ENCODE measurements at regions not wholly inside any gene's neighbourhood (a gene's known extent, or its start where the extent isn't known, plus 50 kb on each side); places are given as distances from the start of the nearest gene placed in this dataset.

DNA sequence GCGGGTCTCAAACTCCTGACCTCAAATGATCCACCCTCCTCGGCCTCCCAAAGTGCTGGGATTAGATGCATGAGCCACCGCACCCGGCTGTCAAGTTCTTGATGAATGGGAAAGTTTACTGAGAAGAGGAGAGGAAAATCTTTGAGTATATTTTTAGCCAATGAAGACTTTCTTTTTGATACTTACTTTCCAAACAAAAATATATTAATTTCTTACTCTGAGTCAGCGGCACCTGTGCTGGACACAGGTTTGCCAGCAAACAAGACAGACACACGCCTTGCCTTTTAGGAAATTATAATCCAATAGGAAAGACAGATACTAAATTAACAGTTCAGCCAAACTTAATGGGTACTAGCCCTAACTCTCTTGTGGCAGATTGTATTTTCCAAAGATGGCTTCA is 166.6 kb downstream of the SHQ1 start:
- Histone ChIP-seq H3K36me3 (ENCODE audit: insufficient read depth, low read length) (no peaks in the 10 kb centered on the region), H3K4me3 (ENCODE audit: low read length in 2 of 2) (no peak overlapping the region), H3K4me1 (ENCODE audit: insufficient read depth, low read length) (no peaks in the 10 kb centered on the region), H3K27me3 (ENCODE audit: insufficient read depth, low read length) (no peaks in the 10 kb centered on the region), H3K27ac (ENCODE audit: low read depth, low read length) (no peak overlapping the region), H3K9me3 (ENCODE audit: control insufficient read depth in 1 of 2, low read length in 2 of 2) (no peaks in the 10 kb centered on the region)
- no peak overlapping the region for H3K4me3 Mint-ChIP-seq
- H3K27me3 Mint-ChIP-seq = peaks cover 2 to 7% of the 10 kb centered on the region in 2 donors
- peaks cover 0 to 1% (median 0%) of the 10 kb centered on the region in 8 donors for H3K9me3 Mint-ChIP-seq
- ChIA-PET POLR2A (ENCODE audit: partially characterized antibody) (no interaction called here), CTCF (ENCODE audit: partially characterized antibody) (no interaction called here)
- DNase-seq = no peak
- intact Hi-C loops (cut with micrococcal nuclease) = no loop called here
- H3K4me1 Mint-ChIP-seq = peaks cover 0 to 4% (median 2%) of the 10 kb centered on the region in 4 donors
- no peak overlapping the region for H3K27ac Mint-ChIP-seq
- H3K36me3 Mint-ChIP-seq = no peaks in the 10 kb centered on the region

DNA sequence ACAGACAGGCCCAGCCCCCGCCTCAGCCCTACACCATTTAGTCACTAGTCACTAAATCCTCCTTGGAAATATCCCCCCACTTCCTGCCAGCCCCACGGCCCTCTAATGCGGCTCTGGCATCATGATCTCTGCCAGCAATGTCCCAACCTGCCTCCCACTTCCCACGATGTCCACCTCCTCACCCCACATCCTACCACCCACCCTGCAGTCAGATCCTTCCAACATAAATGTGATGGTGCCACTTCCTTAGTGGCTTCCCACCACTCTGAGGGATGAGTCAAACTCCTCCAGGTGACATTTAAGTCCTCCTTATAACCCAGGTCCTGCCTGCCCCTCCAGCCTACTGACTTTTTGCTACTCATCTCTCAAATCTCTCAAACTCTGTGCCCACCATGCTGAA is 167.5 kb downstream of the SHQ1 start:
- Mint-ChIP-seq H3K27me3 (peaks cover 2 to 7% of the 10 kb centered on the region in 2 donors), H3K4me3 (no peak overlapping the region), H3K27ac (peak overlapping the region in 1 of 7 donors; percentile 53), H3K4me1 (peaks cover 0 to 4% (median 2%) of the 10 kb centered on the region in 4 donors), H3K36me3 (no peaks in the 10 kb centered on the region), H3K9me3 (peaks cover 0 to 1% (median 0%) of the 10 kb centered on the region in 8 donors)
- no peak overlapping the region for H3K4me3 ChIP-seq (ENCODE audit: low read length in 2 of 2)
- no peaks in the 10 kb centered on the region for H3K27me3 ChIP-seq (ENCODE audit: insufficient read depth, low read length)
- intact Hi-C loops (cut with micrococcal nuclease) = no loop called here
- no peak overlapping the region for H3K27ac ChIP-seq (ENCODE audit: low read depth, low read length)
- ChIA-PET POLR2A (ENCODE audit: partially characterized antibody) (no interaction called here), CTCF (ENCODE audit: partially characterized antibody) (interaction anchor here (0.9 kb wide), 1 partner anchor 15 kb away, joined by 4 read pairs; no protein-coding TSS in a partner anchor)
- no peaks in the 10 kb centered on the region for H3K9me3 ChIP-seq (ENCODE audit: control insufficient read depth in 1 of 2, low read length in 2 of 2)
- no peaks in the 10 kb centered on the region for H3K4me1 ChIP-seq (ENCODE audit: insufficient read depth, low read length)
- no peak for DNase-seq
- H3K36me3 ChIP-seq (ENCODE audit: insufficient read depth, low read length) = no peaks in the 10 kb centered on the region

DNA sequence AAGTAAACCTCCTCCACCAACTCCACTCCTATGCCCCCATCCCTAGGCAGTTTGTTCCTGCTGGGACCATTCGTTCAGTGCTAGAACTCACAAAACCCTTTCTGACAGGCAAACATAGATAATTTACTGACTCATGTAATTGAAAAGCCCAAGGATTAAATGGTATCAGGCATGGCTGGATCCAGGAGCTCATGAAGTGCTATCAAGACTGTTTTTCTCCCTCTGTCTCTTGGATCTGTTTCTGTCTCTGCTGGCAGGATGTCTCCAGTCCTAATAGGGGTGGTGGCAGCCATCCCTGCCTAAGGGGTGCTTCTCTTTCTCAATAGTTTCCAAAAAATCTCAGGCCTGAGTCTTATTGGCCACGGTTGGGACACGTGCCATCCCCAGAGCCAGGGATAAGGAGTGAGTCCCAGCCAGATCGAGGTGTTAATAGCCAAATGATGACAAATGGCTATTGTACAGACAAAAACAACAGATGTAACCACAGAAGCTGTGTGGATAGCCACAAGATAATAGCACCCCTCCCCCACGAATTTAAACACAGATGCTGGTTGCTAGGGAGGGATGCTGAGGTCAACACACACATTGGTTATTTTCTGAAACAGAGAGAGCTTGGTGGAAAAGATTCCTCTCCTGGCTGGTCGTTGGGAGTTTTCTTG is 168.6 kb downstream of the SHQ1 start:
- ChIA-PET POLR2A (ENCODE audit: partially characterized antibody) (no interaction called here), CTCF (ENCODE audit: partially characterized antibody) (interaction anchor here (1.4 kb wide), 1 partner anchor 14 kb away, joined by 5 read pairs; no protein-coding TSS in a partner anchor)
- H3K27me3 Mint-ChIP-seq = peaks cover 2 to 7% of the 10 kb centered on the region in 2 donors
- peaks cover 0 to 4% (median 2%) of the 10 kb centered on the region in 4 donors for H3K4me1 Mint-ChIP-seq
- Histone ChIP-seq H3K36me3 (ENCODE audit: insufficient read depth, low read length) (no peaks in the 10 kb centered on the region), H3K9me3 (ENCODE audit: control insufficient read depth in 1 of 2, low read length in 2 of 2) (no peaks in the 10 kb centered on the region), H3K4me3 (ENCODE audit: low read length in 2 of 2) (no peak overlapping the region), H3K27ac (ENCODE audit: low read depth, low read length) (no peak overlapping the region), H3K4me1 (ENCODE audit: insufficient read depth, low read length) (no peaks in the 10 kb centered on the region), H3K27me3 (ENCODE audit: insufficient read depth, low read length) (no peaks in the 10 kb centered on the region)
- no peak overlapping the region for H3K27ac Mint-ChIP-seq
- H3K9me3 Mint-ChIP-seq = peaks cover 0 to 3% (median 0%) of the 10 kb centered on the region in 8 donors
- no peak overlapping the region for H3K4me3 Mint-ChIP-seq
- H3K36me3 Mint-ChIP-seq = no peaks in the 10 kb centered on the region
- intact Hi-C loops (cut with micrococcal nuclease) = no loop called here
- DNase-seq = no peak

DNA sequence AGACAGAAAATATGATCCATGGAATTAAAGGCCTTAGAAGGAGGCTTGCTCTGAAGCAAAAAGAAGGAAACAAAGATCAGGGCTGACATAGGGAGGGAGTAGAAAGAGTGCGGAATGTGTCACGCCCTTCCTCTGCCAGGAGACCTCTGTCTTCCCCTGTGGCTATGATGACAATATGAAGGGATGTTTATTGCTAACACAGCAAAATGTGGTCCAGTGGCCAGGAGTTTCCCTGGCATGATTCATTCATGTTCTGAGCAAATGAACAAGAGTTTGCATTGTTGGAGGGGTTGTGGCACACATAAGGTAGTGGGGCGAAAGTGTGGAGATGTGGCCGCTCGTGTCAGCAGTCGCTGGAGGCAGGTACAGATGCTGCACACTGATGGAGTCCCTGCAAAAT is 169.4 kb downstream of the SHQ1 start:
- CTCF ChIA-PET (ENCODE audit: partially characterized antibody) = interaction anchor here (1.4 kb wide), 1 partner anchor 13 kb away, joined by 5 read pairs; no protein-coding TSS in a partner anchor
- Mint-ChIP-seq H3K27me3 (peaks cover 2 to 7% of the 10 kb centered on the region in 2 donors), H3K9me3 (peaks cover 0 to 3% (median 0%) of the 10 kb centered on the region in 8 donors), H3K27ac (no peak overlapping the region), H3K36me3 (no peaks in the 10 kb centered on the region), H3K4me3 (no peak overlapping the region), H3K4me1 (peaks cover 0 to 4% (median 2%) of the 10 kb centered on the region in 4 donors)
- intact Hi-C loops (cut with micrococcal nuclease) = no loop called here
- H3K27me3 ChIP-seq (ENCODE audit: insufficient read depth, low read length) = no peaks in the 10 kb centered on the region
- H3K4me1 ChIP-seq (ENCODE audit: insufficient read depth, low read length) = no peaks in the 10 kb centered on the region
- DNase-seq = no peak
- no peak overlapping the region for H3K27ac ChIP-seq (ENCODE audit: low read depth, low read length)
- POLR2A ChIA-PET (ENCODE audit: partially characterized antibody) = no interaction called here
- no peaks in the 10 kb centered on the region for H3K36me3 ChIP-seq (ENCODE audit: insufficient read depth, low read length)
- H3K4me3 ChIP-seq (ENCODE audit: low read length in 2 of 2) = no peak overlapping the region
- H3K9me3 ChIP-seq (ENCODE audit: control insufficient read depth in 1 of 2, low read length in 2 of 2) = no peaks in the 10 kb centered on the region

DNA sequence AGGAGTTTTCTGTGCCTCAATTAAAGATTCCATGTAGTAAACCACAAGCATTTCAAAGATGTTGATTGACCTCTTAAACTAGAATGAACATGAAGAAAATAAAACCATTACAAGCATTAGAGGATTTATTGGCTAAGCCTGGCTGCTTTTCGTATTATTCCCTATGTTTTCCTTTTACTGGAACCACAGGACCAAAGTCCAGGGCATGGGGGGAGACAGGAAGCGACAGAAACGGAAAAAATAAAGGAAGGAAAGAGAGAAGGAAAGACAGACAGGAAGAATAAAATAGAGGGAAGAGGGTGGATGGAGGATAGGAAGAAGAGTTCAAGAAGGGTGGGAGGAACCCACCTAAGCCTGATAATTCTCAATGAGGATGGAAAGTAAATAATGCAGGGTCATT is 169.9 kb downstream of the SHQ1 start:
- H3K9me3 Mint-ChIP-seq = peaks cover 0 to 3% (median 0%) of the 10 kb centered on the region in 8 donors
- CTCF ChIA-PET (ENCODE audit: partially characterized antibody) = interaction anchor here (1.2 kb wide), 1 partner anchor 12 kb away, joined by 3 read pairs; no protein-coding TSS in a partner anchor
- peaks cover 0 to 4% (median 2%) of the 10 kb centered on the region in 4 donors for H3K4me1 Mint-ChIP-seq
- no peak overlapping the region for H3K4me3 Mint-ChIP-seq
- H3K27me3 Mint-ChIP-seq = peaks cover 2 to 7% of the 10 kb centered on the region in 2 donors
- H3K27ac ChIP-seq (ENCODE audit: low read depth, low read length) = no peak overlapping the region
- H3K9me3 ChIP-seq (ENCODE audit: control insufficient read depth in 1 of 2, low read length in 2 of 2) = no peaks in the 10 kb centered on the region
- intact Hi-C loops (cut with micrococcal nuclease) = no loop called here
- H3K27me3 ChIP-seq (ENCODE audit: insufficient read depth, low read length) = no peaks in the 10 kb centered on the region
- H3K4me1 ChIP-seq (ENCODE audit: insufficient read depth, low read length) = no peaks in the 10 kb centered on the region
- no peaks in the 10 kb centered on the region for H3K36me3 Mint-ChIP-seq
- H3K27ac Mint-ChIP-seq = no peak overlapping the region
- no peak for DNase-seq
- H3K36me3 ChIP-seq (ENCODE audit: insufficient read depth, low read length) = no peaks in the 10 kb centered on the region
- H3K4me3 ChIP-seq (ENCODE audit: low read length in 2 of 2) = no peak overlapping the region
- POLR2A ChIA-PET (ENCODE audit: partially characterized antibody) = no interaction called here

DNA sequence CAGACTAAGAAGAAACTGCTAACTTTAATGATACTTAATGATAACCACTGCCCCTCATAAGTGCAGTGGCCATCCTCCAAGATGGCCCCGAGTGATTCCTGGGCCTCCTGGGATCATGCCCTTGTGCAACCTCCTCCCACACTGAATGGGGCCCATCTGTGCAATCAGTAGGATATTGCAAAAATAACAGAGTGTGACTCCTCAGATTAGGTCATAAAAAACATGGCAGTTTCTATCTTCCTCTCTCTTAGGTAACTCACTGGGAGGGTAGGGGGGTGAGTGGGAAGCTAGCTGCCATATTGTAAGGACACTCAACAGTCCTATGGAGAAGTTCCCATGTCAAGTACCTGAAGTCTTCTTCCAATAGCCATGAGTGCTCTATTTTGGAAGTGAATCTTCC is 173.0 kb downstream of the SHQ1 start:
- no peaks in the 10 kb centered on the region for H3K36me3 ChIP-seq (ENCODE audit: insufficient read depth, low read length)
- no peaks in the 10 kb centered on the region for H3K27me3 ChIP-seq (ENCODE audit: insufficient read depth, low read length)
- Mint-ChIP-seq H3K4me1 (no peaks in the 10 kb centered on the region), H3K4me3 (no peak overlapping the region), H3K27me3 (no peaks in the 10 kb centered on the region), H3K27ac (no peak overlapping the region), H3K36me3 (no peaks in the 10 kb centered on the region), H3K9me3 (peaks cover 0 to 3% (median 0%) of the 10 kb centered on the region in 8 donors)
- ChIA-PET POLR2A (ENCODE audit: partially characterized antibody) (no interaction called here), CTCF (ENCODE audit: partially characterized antibody) (interaction anchor here (0.7 to 1.9 kb wide), 4 partner anchors 8 to 147 kb away, joined by 3 to 9 read pairs (median 6); no protein-coding TSS in a partner anchor)
- no peak overlapping the region for H3K27ac ChIP-seq (ENCODE audit: low read depth, low read length)
- no peaks in the 10 kb centered on the region for H3K4me1 ChIP-seq (ENCODE audit: insufficient read depth, low read length)
- no peak overlapping the region for H3K4me3 ChIP-seq (ENCODE audit: low read length in 2 of 2)
- no peaks in the 10 kb centered on the region for H3K9me3 ChIP-seq (ENCODE audit: control insufficient read depth in 1 of 2, low read length in 2 of 2)
- intact Hi-C loops (cut with micrococcal nuclease) = no loop called here
- no peak for DNase-seq

DNA sequence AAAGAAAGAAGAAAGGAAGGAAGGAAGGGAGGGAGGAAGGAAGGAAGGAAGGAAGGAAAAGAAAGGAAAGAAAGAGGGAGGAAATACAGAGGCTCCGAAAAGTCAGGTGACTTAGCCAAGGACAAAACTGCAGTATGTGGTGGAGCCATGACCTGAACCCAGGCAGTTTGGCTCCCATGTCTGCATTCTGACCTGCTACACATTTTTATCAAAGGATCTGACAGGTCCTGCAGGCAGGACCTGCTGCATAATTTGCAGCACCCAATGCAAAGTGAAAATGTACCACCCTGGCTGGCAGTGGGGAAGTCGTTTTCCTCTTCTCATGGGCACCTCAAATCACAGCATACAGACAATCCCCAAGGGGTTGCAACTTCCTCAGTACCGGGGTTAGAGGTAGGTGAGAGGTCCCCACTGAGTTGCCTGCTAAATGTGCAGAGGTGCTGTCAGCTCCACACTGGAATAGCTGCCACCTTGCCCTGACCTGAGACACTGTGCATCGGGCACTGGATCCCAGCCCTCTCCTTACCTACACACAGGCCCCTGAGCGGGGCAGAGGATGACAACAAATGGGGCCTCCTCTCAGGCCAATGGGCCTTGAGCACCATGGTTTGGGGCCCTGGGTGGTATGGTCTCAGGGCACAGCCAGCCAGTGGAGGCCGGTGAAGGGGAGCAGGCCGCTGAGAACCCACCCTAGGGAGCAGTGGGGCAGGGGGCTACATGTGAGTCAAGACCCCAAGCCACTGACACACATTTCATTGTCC is 175.1 kb downstream of the SHQ1 start:
- CTCF ChIA-PET (ENCODE audit: partially characterized antibody) = no interaction called here

More for the DNA sequence above, 175.1 kb downstream of the SHQ1 start:
- no peak overlapping the region for H3K27ac ChIP-seq (ENCODE audit: low read depth, low read length)
- intact Hi-C loops (cut with micrococcal nuclease) = no loop called here
- no peaks in the 10 kb centered on the region for H3K36me3 ChIP-seq (ENCODE audit: insufficient read depth, low read length)
- peaks cover 0 to 3% (median 0%) of the 10 kb centered on the region in 8 donors for H3K9me3 Mint-ChIP-seq
- no peaks in the 10 kb centered on the region for H3K27me3 Mint-ChIP-seq
- no peaks in the 10 kb centered on the region for H3K27me3 ChIP-seq (ENCODE audit: insufficient read depth, low read length)
- H3K36me3 Mint-ChIP-seq = no peaks in the 10 kb centered on the region
- POLR2A ChIA-PET (ENCODE audit: partially characterized antibody) = no interaction called here
- H3K9me3 ChIP-seq (ENCODE audit: control insufficient read depth in 1 of 2, low read length in 2 of 2) = no peaks in the 10 kb centered on the region
- no peak for DNase-seq
- no peak overlapping the region for H3K4me3 ChIP-seq (ENCODE audit: low read length in 2 of 2)
- no peak overlapping the region for H3K27ac Mint-ChIP-seq
- no peak overlapping the region for H3K4me3 Mint-ChIP-seq
- H3K4me1 ChIP-seq (ENCODE audit: insufficient read depth, low read length) = no peaks in the 10 kb centered on the region
- H3K4me1 Mint-ChIP-seq = no peaks in the 10 kb centered on the region

All from CD4-positive, alpha-beta memory T cell (primary cell).